DMS53 treated with DMSO at 0.1 percent for 48 hours (cell line): ENCODE measurements at regions not wholly inside any gene's neighbourhood (a gene's known extent, or its start where the extent isn't known, plus 50 kb on each side); places are given as distances from the start of the nearest gene placed in this dataset.

ENCODE experiments used
- DNase-seq: peaks from one replicate; lab custom pipeline; 2025; ENCODE audit not compliant: unreplicated experiment; lab: John Stamatoyannopoulos, UW

GRCh38 chr5:56466136-56466816, 233.1 kb upstream of the ANKRD55 start:
- no peak for DNase-seq

GRCh38 chr5:56465769-56466135, 232.6 kb upstream of the ANKRD55 start:
- DNase-seq = no peak

GRCh38 chr5:56464935-56465768, 232.0 kb upstream of the ANKRD55 start:
- no peak for DNase-seq

- DNase-seq = no peak
These were observed 230.9 kb upstream of the ANKRD55 start for GRCh38 chr5:56463944-56464571.

GRCh38 chr5:56461584-56461983, 228.5 kb upstream of the ANKRD55 start:
- DNase-seq = no peak

- DNase-seq = no peak
These were observed 227.6 kb upstream of the ANKRD55 start for GRCh38 chr5:56460681-56461191.

GRCh38 chr5:56460195-56460546, 227.0 kb upstream of the ANKRD55 start:
- DNase-seq = no peak

GRCh38 chr5:56459394-56460194, 226.5 kb upstream of the ANKRD55 start:
- no peak for DNase-seq

- no peak for DNase-seq
These were observed 225.0 kb upstream of the ANKRD55 start for GRCh38 chr5:56457887-56458812.

- no peak for DNase-seq
These were observed 222.9 kb upstream of the ANKRD55 start for GRCh38 chr5:56456002-56456401.

- DNase-seq = no peak
These were observed 222.3 kb upstream of the ANKRD55 start for GRCh38 chr5:56455417-56455816.

GRCh38 chr5:56454219-56454862, 221.2 kb upstream of the ANKRD55 start:
- DNase-seq = no peak

GRCh38 chr5:56451742-56452141, 218.6 kb upstream of the ANKRD55 start:
- DNase-seq = no peak

- DNase-seq = no peak
These were observed 217.6 kb upstream of the ANKRD55 start for GRCh38 chr5:56450766-56451165.

- DNase-seq = no peak
These were observed 216.0 kb upstream of the ANKRD55 start for GRCh38 chr5:56449071-56449640.

- no peak for DNase-seq
These were observed 214.5 kb upstream of the ANKRD55 start for GRCh38 chr5:56447656-56448055.

- DNase-seq = no peak
These were observed 214.1 kb upstream of the ANKRD55 start for GRCh38 chr5:56447232-56447631.

GRCh38 chr5:56446728-56447127, 213.6 kb upstream of the ANKRD55 start:
- no peak for DNase-seq

- no peak for DNase-seq
These were observed 210.7 kb upstream of the ANKRD55 start for GRCh38 chr5:56443826-56444225.
